PC-9 (cell line): ENCODE measurements at regions not wholly inside any gene's neighbourhood (a gene's known extent, or its start where the extent isn't known, plus 50 kb on each side); places are given as distances from the start of the nearest gene placed in this dataset.

Source experiments
- BruUV-seq: library from RNA; stranded (reverse); fragments of 400-500 nt; replicated peaks from 2 replicates; lab custom pipeline; 2021; lab: Mats Ljungman, UMichigan
- CTCF ChIA-PET: fragments of 300-600 bp; sonication (Branson Sonifier 250); formaldehyde crosslinking; loops from one replicate; lab custom pipeline; 2022; ENCODE audit warnings: antibody characterized with exemption; lab: Charles Lee
- POLR2A ChIA-PET: fragments of 300-600 bp; sonication (Branson Sonifier 250); formaldehyde crosslinking; loops from one replicate; lab custom pipeline; 2022; ENCODE audit warnings: antibody characterized with exemption; ENCODE audit not compliant: unreplicated experiment; lab: Charles Lee
- DNase-seq, 2 experiments: peaks; one replicate each; pipeline versions ENCODE4 v3.0.0 to v3.0.0-alpha.2; 2015 to 2022; ENCODE audit warnings: mixed read lengths in 1 of 2
- H2AFZ ChIP-seq: fragments of 200-600 bp; sonication (generic); 2 replicates; pipeline ENCODE4 v1.8.1; 2017; ENCODE audit warnings: antibody characterized with exemption
- H3F3A ChIP-seq: fragments of 200-600 bp; sonication (generic); 2 replicates; pipeline ENCODE4 v1.8.1; 2017; ENCODE audit warnings: antibody characterized with exemption, mild to moderate bottlenecking, low read depth; ENCODE audit not compliant: insufficient read depth
- H3K27ac ChIP-seq: fragments of 200-600 bp; sonication (generic); 2 replicates; pipeline ENCODE4 v1.6.1; 2016; ENCODE audit warnings: mixed run types
- H3K27me3 ChIP-seq: fragments of 200-600 bp; sonication (generic); 2 replicates; pipeline ENCODE4 v1.6.1; 2016; ENCODE audit warnings: low read depth, mixed run types; ENCODE audit not compliant: insufficient read depth
- H3K36me3 ChIP-seq: fragments of 200-600 bp; sonication (generic); 2 replicates; pipeline ENCODE4 v1.6.1; 2016; ENCODE audit warnings: low read depth, mixed run types
- H3K4me1 ChIP-seq: fragments of 200-600 bp; sonication (generic); replicated peaks from 2 replicates; pipeline ENCODE4 v1.6.1; 2016; ENCODE audit warnings: mixed run types; ENCODE audit not compliant: insufficient read depth
- H3K4me2 ChIP-seq: fragments of 200-600 bp; sonication (generic); 2 replicates; pipeline ENCODE4 v1.6.1; 2017; ENCODE audit warnings: mixed run types
- H3K4me3 ChIP-seq: fragments of 200-600 bp; sonication (generic); 2 replicates; pipeline ENCODE4 v1.6.1; 2016; ENCODE audit warnings: mixed run types
- H3K79me2 ChIP-seq: fragments of 200-600 bp; sonication (generic); 2 replicates; pipeline ENCODE4 v1.6.1; 2017; ENCODE audit warnings: low read depth, mixed run types
- H3K9me2 ChIP-seq: fragments of 200-600 bp; sonication (generic); 2 replicates; pipeline ENCODE4 v1.8.1; 2017; ENCODE audit warnings: mild to moderate bottlenecking; ENCODE audit not compliant: insufficient read depth
- H3K9me3 ChIP-seq: fragments of 200-600 bp; sonication (generic); 2 replicates; pipeline ENCODE4 v1.8.1; 2016; ENCODE audit warnings: low read depth; ENCODE audit not compliant: insufficient read depth
- H4K20me1 ChIP-seq: fragments of 200-600 bp; sonication (generic); 2 replicates; pipeline ENCODE4 v1.8.1; 2017; ENCODE audit not compliant: insufficient read depth
- CTCF ChIP-seq: fragments of 200-600 bp; sonication (generic); conservative IDR thresholded peaks from 2 replicates; pipeline ENCODE4 v1.6.1; 2017; ENCODE audit warnings: mixed run types, antibody characterized with exemption, mild to moderate bottlenecking, moderate library complexity
- EZH2 ChIP-seq: fragments of 200-600 bp; sonication (generic); IDR thresholded peaks from 2 replicates; pipeline ENCODE4 v1.8.0; 2017; ENCODE audit warnings: antibody characterized with exemption, low read depth
- intact Hi-C: fragments of 100-400 bp; cut with micrococcal nuclease; formaldehyde crosslinking; loops from one replicate; pipeline ENCODE4 v1.10.0; 2022; ENCODE audit not compliant: unreplicated experiment

- no peaks in the 10 kb centered on the region for H3K36me3 ChIP-seq
- no peaks in the 10 kb centered on the region for H3K9me2 ChIP-seq
- no peaks in the 10 kb centered on the region for H3K79me2 ChIP-seq
- no peaks in the 10 kb centered on the region for H3K27me3 ChIP-seq
- ChIA-PET CTCF (no interaction called here), POLR2A (no interaction called here)
- H3K27ac ChIP-seq, result no peak overlapping the region
- H3F3A ChIP-seq, result no peaks in the 10 kb centered on the region
- intact Hi-C loops, result no loop called here
- no peak for DNase-seq
- no peak overlapping the region for H2AFZ ChIP-seq
- no peak for TF ChIP-seq CTCF
- no peak for TF ChIP-seq EZH2
- BruUV-seq, result no TSS peak
- H3K4me1 ChIP-seq, result no peaks in the 10 kb centered on the region
- H3K4me2 ChIP-seq, result no peak overlapping the region
- no peaks in the 10 kb centered on the region for H3K9me3 ChIP-seq
- no peaks in the 10 kb centered on the region for H4K20me1 ChIP-seq
- H3K4me3 ChIP-seq, result no peak overlapping the region
Measured at GRCh38 chr6:82032444-82032843, 215.1 kb downstream of the IBTK start.

GRCh38 chr6:82030761-82031503, 216.6 kb downstream of the IBTK start:
- Histone ChIP-seq H2AFZ (no peak overlapping the region), H3K4me1 (no peaks in the 10 kb centered on the region), H4K20me1 (no peaks in the 10 kb centered on the region), H3K79me2 (no peaks in the 10 kb centered on the region), H3K4me3 (no peak overlapping the region), H3K4me2 (no peak overlapping the region), H3K36me3 (no peaks in the 10 kb centered on the region), H3K9me2 (no peaks in the 10 kb centered on the region), H3K27me3 (no peaks in the 10 kb centered on the region), H3F3A (no peaks in the 10 kb centered on the region), H3K27ac (no peak overlapping the region), H3K9me3 (no peaks in the 10 kb centered on the region)
- intact Hi-C loops, result no loop called here
- TF ChIP-seq EZH2, result no peak
- TF ChIP-seq CTCF, result no peak
- POLR2A ChIA-PET, result interaction anchor here (0.7 kb wide), 1 partner anchor 16 kb away, joined by 4 read pairs; no protein-coding TSS in a partner anchor
- no TSS peak for BruUV-seq
- CTCF ChIA-PET, result no interaction called here
- DNase-seq, result no peak

GRCh38 chr6:82030301-82030700, 217.2 kb downstream of the IBTK start:
- Histone ChIP-seq H4K20me1 (no peaks in the 10 kb centered on the region), H3K4me3 (no peak overlapping the region), H3K4me1 (no peaks in the 10 kb centered on the region), H3K9me3 (no peaks in the 10 kb centered on the region), H3K4me2 (no peak overlapping the region), H3K27me3 (no peaks in the 10 kb centered on the region), H3K27ac (no peak overlapping the region), H3K79me2 (no peaks in the 10 kb centered on the region), H2AFZ (no peak overlapping the region), H3K9me2 (no peaks in the 10 kb centered on the region), H3K36me3 (no peaks in the 10 kb centered on the region), H3F3A (no peaks in the 10 kb centered on the region)
- ChIA-PET CTCF (no interaction called here), POLR2A (interaction anchor here (0.7 kb wide), 1 partner anchor 16 kb away, joined by 4 read pairs; no protein-coding TSS in a partner anchor)
- no TSS peak for BruUV-seq
- DNase-seq, result no peak
- intact Hi-C loops, result no loop called here
- TF ChIP-seq CTCF (no peak), EZH2 (no peak)
